ENCODE measurements at regions not wholly inside any gene's neighbourhood (a gene's known extent, or its start where the extent isn't known, plus 50 kb on each side); places are given as distances from the start of the nearest gene placed in this dataset.

DNA sequence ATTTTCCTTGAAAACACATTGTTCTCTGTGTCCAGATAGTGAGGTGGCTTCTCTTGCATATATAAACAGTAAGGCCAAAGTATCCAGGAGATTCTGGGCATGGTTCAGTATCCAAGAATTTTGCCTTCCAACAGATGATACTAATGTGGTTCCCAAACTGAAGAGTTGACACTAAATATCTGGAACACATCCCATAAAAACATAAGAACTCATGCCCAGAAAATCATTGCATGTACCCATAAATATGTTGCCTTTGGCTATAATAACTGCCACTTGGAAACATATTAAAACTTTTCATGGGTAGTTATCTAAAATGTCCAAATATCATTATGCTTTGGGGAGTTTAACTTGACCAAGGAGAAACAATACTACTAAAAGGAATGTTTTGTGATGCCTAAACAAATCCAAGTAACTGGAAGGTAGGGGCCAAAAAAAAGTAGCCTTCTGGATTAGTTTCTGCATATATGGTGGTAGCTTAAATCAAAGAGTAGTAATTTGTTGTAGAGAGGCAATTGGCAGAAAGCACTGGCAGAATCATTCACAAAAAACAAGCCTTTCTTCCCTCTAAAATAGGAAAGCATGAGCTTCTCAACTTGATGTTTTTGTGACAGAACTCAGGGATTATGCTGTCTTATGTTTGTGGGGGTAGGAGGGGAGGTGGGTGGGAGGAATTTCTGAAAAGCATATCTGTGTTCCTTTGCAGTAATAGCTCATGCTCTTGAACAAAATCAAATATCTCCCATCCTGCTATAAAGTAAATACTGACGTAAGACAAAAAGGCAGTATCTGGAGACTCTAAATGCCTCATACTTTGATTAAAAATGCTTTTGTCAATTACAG is 753.9 kb downstream of the TUSC7 start:
- Histone ChIP-seq H3K36me3 (ENCODE audit: insufficient read depth) (no peaks in the 10 kb centered on the region), H3K4me3 (no peak overlapping the region), H3K4me1 (ENCODE audit: insufficient read depth) (no peaks in the 10 kb centered on the region), H3K27me3 (ENCODE audit: insufficient read depth) (no peaks in the 10 kb centered on the region), H3K79me2 (replicated peaks; ENCODE audit: insufficient read depth) (no peaks in the 10 kb centered on the region), H4K20me1 (replicated peaks; ENCODE audit: insufficient read depth) (no peaks in the 10 kb centered on the region), H3K4me2 (no peak overlapping the region), H3K27ac (ENCODE audit: low read depth) (no peak overlapping the region), H3F3A (replicated peaks; ENCODE audit: low read depth) (no peaks in the 10 kb centered on the region), H2AFZ (no peak overlapping the region), H3K9me2 (ENCODE audit: insufficient read depth) (no peaks in the 10 kb centered on the region)
- no peak overlapping the region for H3K4me3 Mint-ChIP-seq
- peaks cover 3% of the 10 kb centered on the region for H3K27me3 Mint-ChIP-seq (ENCODE audit: insufficient read depth, low read depth, poor library complexity)
- no peaks in the 10 kb centered on the region for H3K9me3 Mint-ChIP-seq
- H3K27ac Mint-ChIP-seq: no peak overlapping the region
- ATAC-seq (no peak), DNase-seq (ENCODE audit: low spot score) (no peak)
- no peak for TF ChIP-seq CREB1 (CRISPR knock-in tag; IDR thresholded peaks at IDR 0.05; ENCODE audit: low read depth)
- no peak for TF ChIP-seq STAT1 (IDR thresholded peaks at IDR 0.05; ENCODE audit: unreplicated experiment)
- TF ChIP-seq EZH2 (IDR thresholded peaks at IDR 0.05; ENCODE audit: low read depth, unreplicated experiment): no peak
- no peak for TF ChIP-seq ZNF114 (CRISPR knock-in tag; IDR thresholded peaks at IDR 0.05)
- TF ChIP-seq, protein P1, sequence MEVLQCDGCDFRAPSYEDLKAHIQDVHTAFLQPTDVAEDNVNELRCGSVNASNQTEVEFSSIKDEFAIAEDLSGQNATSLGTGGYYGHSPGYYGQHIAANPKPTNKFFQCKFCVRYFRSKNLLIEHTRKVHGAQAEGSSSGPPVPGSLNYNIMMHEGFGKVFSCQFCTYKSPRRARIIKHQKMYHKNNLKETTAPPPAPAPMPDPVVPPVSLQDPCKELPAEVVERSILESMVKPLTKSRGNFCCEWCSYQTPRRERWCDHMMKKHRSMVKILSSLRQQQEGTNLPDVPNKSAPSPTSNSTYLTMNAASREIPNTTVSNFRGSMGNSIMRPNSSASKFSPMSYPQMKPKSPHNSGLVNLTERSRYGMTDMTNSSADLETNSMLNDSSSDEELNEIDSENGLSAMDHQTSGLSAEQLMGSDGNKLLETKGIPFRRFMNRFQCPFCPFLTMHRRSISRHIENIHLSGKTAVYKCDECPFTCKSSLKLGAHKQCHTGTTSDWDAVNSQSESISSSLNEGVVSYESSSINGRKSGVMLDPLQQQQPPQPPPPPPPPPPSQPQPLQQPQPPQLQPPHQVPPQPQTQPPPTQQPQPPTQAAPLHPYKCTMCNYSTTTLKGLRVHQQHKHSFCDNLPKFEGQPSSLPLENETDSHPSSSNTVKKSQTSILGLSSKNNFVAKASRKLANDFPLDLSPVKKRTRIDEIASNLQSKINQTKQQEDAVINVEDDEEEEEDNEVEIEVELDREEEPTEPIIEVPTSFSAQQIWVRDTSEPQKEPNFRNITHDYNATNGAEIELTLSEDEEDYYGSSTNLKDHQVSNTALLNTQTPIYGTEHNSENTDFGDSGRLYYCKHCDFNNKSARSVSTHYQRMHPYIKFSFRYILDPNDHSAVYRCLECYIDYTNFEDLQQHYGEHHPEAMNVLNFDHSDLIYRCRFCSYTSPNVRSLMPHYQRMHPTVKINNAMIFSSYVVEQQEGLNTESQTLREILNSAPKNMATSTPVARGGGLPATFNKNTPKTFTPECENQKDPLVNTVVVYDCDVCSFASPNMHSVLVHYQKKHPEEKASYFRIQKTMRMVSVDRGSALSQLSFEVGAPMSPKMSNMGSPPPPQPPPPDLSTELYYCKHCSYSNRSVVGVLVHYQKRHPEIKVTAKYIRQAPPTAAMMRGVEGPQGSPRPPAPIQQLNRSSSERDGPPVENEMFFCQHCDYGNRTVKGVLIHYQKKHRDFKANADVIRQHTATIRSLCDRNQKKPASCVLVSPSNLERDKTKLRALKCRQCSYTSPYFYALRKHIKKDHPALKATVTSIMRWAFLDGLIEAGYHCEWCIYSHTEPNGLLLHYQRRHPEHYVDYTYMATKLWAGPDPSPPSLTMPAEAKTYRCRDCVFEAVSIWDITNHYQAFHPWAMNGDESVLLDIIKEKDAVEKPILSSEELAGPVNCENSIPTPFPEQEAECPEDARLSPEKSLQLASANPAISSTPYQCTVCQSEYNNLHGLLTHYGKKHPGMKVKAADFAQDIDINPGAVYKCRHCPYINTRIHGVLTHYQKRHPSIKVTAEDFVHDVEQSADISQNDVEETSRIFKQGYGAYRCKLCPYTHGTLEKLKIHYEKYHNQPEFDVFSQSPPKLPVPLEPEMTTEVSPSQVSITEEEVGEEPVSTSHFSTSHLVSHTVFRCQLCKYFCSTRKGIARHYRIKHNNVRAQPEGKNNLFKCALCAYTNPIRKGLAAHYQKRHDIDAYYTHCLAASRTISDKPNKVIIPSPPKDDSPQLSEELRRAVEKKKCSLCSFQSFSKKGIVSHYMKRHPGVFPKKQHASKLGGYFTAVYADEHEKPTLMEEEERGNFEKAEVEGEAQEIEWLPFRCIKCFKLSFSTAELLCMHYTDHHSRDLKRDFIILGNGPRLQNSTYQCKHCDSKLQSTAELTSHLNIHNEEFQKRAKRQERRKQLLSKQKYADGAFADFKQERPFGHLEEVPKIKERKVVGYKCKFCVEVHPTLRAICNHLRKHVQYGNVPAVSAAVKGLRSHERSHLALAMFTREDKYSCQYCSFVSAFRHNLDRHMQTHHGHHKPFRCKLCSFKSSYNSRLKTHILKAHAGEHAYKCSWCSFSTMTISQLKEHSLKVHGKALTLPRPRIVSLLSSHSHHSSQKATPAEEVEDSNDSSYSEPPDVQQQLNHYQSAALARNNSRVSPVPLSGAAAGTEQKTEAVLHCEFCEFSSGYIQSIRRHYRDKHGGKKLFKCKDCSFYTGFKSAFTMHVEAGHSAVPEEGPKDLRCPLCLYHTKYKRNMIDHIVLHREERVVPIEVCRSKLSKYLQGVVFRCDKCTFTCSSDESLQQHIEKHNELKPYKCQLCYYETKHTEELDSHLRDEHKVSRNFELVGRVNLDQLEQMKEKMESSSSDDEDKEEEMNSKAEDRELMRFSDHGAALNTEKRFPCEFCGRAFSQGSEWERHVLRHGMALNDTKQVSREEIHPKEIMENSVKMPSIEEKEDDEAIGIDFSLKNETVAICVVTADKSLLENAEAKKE (CRISPR knock-in tag; IDR thresholded peaks at IDR 0.05): no peak
- TF ChIP-seq, protein P2, sequence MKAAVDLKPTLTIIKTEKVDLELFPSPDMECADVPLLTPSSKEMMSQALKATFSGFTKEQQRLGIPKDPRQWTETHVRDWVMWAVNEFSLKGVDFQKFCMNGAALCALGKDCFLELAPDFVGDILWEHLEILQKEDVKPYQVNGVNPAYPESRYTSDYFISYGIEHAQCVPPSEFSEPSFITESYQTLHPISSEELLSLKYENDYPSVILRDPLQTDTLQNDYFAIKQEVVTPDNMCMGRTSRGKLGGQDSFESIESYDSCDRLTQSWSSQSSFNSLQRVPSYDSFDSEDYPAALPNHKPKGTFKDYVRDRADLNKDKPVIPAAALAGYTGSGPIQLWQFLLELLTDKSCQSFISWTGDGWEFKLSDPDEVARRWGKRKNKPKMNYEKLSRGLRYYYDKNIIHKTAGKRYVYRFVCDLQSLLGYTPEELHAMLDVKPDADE (IDR thresholded peaks at IDR 0.05): no peak
- no peak for TF ChIP-seq POLR2AphosphoS5 (IDR thresholded peaks at IDR 0.05; ENCODE audit: low read depth)
- no peak for TF ChIP-seq EZH2phosphoT487 (IDR thresholded peaks at IDR 0.05; ENCODE audit: unreplicated experiment)
- TF ChIP-seq JUNB (IDR thresholded peaks at IDR 0.05; ENCODE audit: unreplicated experiment): no peak
- TF ChIP-seq, protein P3, sequence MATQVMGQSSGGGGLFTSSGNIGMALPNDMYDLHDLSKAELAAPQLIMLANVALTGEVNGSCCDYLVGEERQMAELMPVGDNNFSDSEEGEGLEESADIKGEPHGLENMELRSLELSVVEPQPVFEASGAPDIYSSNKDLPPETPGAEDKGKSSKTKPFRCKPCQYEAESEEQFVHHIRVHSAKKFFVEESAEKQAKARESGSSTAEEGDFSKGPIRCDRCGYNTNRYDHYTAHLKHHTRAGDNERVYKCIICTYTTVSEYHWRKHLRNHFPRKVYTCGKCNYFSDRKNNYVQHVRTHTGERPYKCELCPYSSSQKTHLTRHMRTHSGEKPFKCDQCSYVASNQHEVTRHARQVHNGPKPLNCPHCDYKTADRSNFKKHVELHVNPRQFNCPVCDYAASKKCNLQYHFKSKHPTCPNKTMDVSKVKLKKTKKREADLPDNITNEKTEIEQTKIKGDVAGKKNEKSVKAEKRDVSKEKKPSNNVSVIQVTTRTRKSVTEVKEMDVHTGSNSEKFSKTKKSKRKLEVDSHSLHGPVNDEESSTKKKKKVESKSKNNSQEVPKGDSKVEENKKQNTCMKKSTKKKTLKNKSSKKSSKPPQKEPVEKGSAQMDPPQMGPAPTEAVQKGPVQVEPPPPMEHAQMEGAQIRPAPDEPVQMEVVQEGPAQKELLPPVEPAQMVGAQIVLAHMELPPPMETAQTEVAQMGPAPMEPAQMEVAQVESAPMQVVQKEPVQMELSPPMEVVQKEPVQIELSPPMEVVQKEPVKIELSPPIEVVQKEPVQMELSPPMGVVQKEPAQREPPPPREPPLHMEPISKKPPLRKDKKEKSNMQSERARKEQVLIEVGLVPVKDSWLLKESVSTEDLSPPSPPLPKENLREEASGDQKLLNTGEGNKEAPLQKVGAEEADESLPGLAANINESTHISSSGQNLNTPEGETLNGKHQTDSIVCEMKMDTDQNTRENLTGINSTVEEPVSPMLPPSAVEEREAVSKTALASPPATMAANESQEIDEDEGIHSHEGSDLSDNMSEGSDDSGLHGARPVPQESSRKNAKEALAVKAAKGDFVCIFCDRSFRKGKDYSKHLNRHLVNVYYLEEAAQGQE (IDR thresholded peaks at IDR 0.05; ENCODE audit: unreplicated experiment): no peak
- TF ChIP-seq, protein P4, sequence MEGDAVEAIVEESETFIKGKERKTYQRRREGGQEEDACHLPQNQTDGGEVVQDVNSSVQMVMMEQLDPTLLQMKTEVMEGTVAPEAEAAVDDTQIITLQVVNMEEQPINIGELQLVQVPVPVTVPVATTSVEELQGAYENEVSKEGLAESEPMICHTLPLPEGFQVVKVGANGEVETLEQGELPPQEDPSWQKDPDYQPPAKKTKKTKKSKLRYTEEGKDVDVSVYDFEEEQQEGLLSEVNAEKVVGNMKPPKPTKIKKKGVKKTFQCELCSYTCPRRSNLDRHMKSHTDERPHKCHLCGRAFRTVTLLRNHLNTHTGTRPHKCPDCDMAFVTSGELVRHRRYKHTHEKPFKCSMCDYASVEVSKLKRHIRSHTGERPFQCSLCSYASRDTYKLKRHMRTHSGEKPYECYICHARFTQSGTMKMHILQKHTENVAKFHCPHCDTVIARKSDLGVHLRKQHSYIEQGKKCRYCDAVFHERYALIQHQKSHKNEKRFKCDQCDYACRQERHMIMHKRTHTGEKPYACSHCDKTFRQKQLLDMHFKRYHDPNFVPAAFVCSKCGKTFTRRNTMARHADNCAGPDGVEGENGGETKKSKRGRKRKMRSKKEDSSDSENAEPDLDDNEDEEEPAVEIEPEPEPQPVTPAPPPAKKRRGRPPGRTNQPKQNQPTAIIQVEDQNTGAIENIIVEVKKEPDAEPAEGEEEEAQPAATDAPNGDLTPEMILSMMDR (conservative IDR thresholded peaks at IDR 0.05; ENCODE audit: low read depth in 2 of 2): no peak
- no peak for TF ChIP-seq NANOG (IDR thresholded peaks at IDR 0.05; ENCODE audit: borderline replicate concordance)
- TF ChIP-seq ZNF331 (CRISPR knock-in tag; IDR thresholded peaks at IDR 0.05; ENCODE audit: low read depth): no peak
- no peaks in the 10 kb centered on the region for H3K36me3 Mint-ChIP-seq (ENCODE audit: low read depth)
- H3K4me1 Mint-ChIP-seq: no peaks in the 10 kb centered on the region

All from GM23338 (cell line).